ENCODE measurements at regions not wholly inside any gene's neighbourhood (a gene's known extent, or its start where the extent isn't known, plus 50 kb on each side); places are given as distances from the start of the nearest gene placed in this dataset.

DNA sequence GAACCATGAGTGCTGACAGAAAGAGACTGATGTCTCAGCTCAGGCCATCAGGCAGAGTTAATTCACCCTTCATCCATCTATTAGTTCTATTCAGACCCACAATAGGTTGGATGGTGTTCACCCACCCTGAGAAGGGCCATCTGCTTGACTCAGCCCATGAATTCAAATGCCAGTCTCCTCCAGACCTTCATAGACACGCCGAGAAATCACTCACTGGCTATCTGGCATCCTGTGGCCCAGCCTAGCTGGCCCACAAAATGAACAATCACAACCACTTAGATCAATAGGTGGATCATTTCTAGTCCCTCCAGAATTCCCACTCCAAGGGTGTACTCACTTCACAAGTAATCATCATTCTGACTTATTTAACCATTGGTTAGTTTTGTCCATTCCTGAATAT is 58.2 kb downstream of the MYEOV start:
- peak overlapping the region; percentile 90 for H3K27ac ChIP-seq (ENCODE audit: insufficient read depth, low read depth, low read length)
- TF ChIP-seq GATA2 (IDR thresholded peaks at IDR 0.05; ENCODE audit: insufficient read depth, insufficient read length, low read depth, low read length), result no peak
- TF ChIP-seq, protein P1, sequence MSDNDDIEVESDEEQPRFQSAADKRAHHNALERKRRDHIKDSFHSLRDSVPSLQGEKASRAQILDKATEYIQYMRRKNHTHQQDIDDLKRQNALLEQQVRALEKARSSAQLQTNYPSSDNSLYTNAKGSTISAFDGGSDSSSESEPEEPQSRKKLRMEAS (IDR thresholded peaks at IDR 0.05; ENCODE audit: insufficient read depth, insufficient read length), result no peak
- no peak for TF ChIP-seq FOS (IDR thresholded peaks at IDR 0.05; ENCODE audit: borderline replicate concordance, insufficient read depth, low read length)
- TF ChIP-seq MYC (IDR thresholded peaks at IDR 0.05; ENCODE audit: low read depth, low read length), result no peak
- TF ChIP-seq POLR2A (IDR thresholded peaks at IDR 0.05; ENCODE audit: low read depth, low read length), result no peak
- no peak for TF ChIP-seq POLR2AphosphoS5 (IDR thresholded peaks at IDR 0.05; ENCODE audit: insufficient read depth, low read depth, low read length)
- TF ChIP-seq, protein P2, sequence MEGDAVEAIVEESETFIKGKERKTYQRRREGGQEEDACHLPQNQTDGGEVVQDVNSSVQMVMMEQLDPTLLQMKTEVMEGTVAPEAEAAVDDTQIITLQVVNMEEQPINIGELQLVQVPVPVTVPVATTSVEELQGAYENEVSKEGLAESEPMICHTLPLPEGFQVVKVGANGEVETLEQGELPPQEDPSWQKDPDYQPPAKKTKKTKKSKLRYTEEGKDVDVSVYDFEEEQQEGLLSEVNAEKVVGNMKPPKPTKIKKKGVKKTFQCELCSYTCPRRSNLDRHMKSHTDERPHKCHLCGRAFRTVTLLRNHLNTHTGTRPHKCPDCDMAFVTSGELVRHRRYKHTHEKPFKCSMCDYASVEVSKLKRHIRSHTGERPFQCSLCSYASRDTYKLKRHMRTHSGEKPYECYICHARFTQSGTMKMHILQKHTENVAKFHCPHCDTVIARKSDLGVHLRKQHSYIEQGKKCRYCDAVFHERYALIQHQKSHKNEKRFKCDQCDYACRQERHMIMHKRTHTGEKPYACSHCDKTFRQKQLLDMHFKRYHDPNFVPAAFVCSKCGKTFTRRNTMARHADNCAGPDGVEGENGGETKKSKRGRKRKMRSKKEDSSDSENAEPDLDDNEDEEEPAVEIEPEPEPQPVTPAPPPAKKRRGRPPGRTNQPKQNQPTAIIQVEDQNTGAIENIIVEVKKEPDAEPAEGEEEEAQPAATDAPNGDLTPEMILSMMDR (IDR thresholded peaks at IDR 0.05; ENCODE audit: extremely low read depth in 1 of 2, insufficient read depth in 1 of 2, low read depth in 1 of 2, low read length in 2 of 2), result no peak
- no peak for TF ChIP-seq EZH2 (IDR thresholded peaks at IDR 0.05; ENCODE audit: borderline replicate concordance, low read depth, low read length, severe bottlenecking)
- no TSS peak for BruUV-seq (replicated peaks)
- H3K4me1 ChIP-seq (ENCODE audit: control insufficient read depth, extremely low read depth, insufficient read depth, low read length), result peaks cover 47% of the 10 kb centered on the region
- peak overlapping the region; percentile 41 for H3K9ac ChIP-seq (replicated peaks; ENCODE audit: extremely low read depth, insufficient read depth, low read length)
- POLR2A ChIA-PET, result interaction anchor here (0.9 to 1.3 kb wide), 4 partner anchors 12 to 95 kb away, joined by 3 to 9 read pairs (median 4); no protein-coding TSS in a partner anchor
- no peak overlapping the region for H3K4me3 ChIP-seq (replicated peaks in 1 of 3; ENCODE audit: insufficient read depth in 1 of 3, low read depth in 1 of 3, low read length in 3 of 3)
- no peaks in the 10 kb centered on the region for H3K27me3 ChIP-seq (ENCODE audit: control insufficient read depth in 2 of 2, insufficient read depth in 2 of 2, low read length in 2 of 2)
- dilution Hi-C loops (cut with MboI; ENCODE audit: extremely low pct_ligation_motif_present, low sequenced_read_pairs) (no loop called here), intact Hi-C loops (cut with micrococcal nuclease) (loop anchor here (1.0 to 2.0 kb wide), 5 partner anchors 29 to 291 kb away; no protein-coding TSS in a partner anchor)
- DNase-seq (ENCODE audit: low read depth, low spot score) (peak; percentile 20), FAIRE-seq (no peak)
- no peaks in the 10 kb centered on the region for H3K36me3 ChIP-seq (ENCODE audit: control insufficient read depth in 2 of 2, extremely low read depth in 1 of 2, insufficient read depth in 2 of 2, low read length in 2 of 2)
- CTCF ChIA-PET, result interaction anchor here (1.2 to 2.8 kb wide), 6 partner anchors 9 to 291 kb away, joined by 3 to 17 read pairs (median 8); partner anchors contain the start of gene MYEOV
- H2AFZ ChIP-seq (ENCODE audit: low read depth, low read length), result no peak overlapping the region
- no peaks in the 10 kb centered on the region for H3K9me3 ChIP-seq (replicated peaks; ENCODE audit: control insufficient read depth, insufficient read depth, low read length)
- no peaks in the 10 kb centered on the region for H4K20me1 ChIP-seq (replicated peaks; ENCODE audit: control insufficient read depth, extremely low read depth, insufficient read depth, low read length)
- no peaks in the 10 kb centered on the region for H3K79me2 ChIP-seq (ENCODE audit: control insufficient read depth, insufficient read depth, low read length)
- H3K9me1 ChIP-seq (replicated peaks; ENCODE audit: control insufficient read depth, extremely low read depth, insufficient read depth, low read length), result no peaks in the 10 kb centered on the region
- H3K4me2 ChIP-seq (ENCODE audit: insufficient read depth, low read length), result peak overlapping the region; percentile 14
